ENCODE measurements at regions not wholly inside any gene's neighbourhood (a gene's known extent, or its start where the extent isn't known, plus 50 kb on each side); places are given as distances from the start of the nearest gene placed in this dataset.

- WGBS, 2 donors (ENCODE audit: low coverage in 1 of 2) = 86 to 94% methylated on average over 2 of the region's 4 CpGs
- H3K27me3 ChIP-seq = no peaks in the 10 kb centered on the region
- H3K4me3 ChIP-seq = no peak overlapping the region
- no peaks in the 10 kb centered on the region for H3K9me3 ChIP-seq
- no peak for ATAC-seq
- H3K4me1 ChIP-seq = no peaks in the 10 kb centered on the region
- H3K36me3 ChIP-seq = no peaks in the 10 kb centered on the region
- H3K27ac ChIP-seq = no peak overlapping the region
- TF ChIP-seq POLR2AphosphoS5 (IDR thresholded peaks at IDR 0.05) = no peak
- no peak for TF ChIP-seq POLR2A (IDR thresholded peaks at IDR 0.05)
- TF ChIP-seq, protein P1, sequence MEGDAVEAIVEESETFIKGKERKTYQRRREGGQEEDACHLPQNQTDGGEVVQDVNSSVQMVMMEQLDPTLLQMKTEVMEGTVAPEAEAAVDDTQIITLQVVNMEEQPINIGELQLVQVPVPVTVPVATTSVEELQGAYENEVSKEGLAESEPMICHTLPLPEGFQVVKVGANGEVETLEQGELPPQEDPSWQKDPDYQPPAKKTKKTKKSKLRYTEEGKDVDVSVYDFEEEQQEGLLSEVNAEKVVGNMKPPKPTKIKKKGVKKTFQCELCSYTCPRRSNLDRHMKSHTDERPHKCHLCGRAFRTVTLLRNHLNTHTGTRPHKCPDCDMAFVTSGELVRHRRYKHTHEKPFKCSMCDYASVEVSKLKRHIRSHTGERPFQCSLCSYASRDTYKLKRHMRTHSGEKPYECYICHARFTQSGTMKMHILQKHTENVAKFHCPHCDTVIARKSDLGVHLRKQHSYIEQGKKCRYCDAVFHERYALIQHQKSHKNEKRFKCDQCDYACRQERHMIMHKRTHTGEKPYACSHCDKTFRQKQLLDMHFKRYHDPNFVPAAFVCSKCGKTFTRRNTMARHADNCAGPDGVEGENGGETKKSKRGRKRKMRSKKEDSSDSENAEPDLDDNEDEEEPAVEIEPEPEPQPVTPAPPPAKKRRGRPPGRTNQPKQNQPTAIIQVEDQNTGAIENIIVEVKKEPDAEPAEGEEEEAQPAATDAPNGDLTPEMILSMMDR (IDR thresholded peaks at IDR 0.05) = no peak
- TF ChIP-seq EP300 (IDR thresholded peaks at IDR 0.05) = no peak
These were observed 70.9 kb upstream of the INHBA start for GRCh38 chr7:41773756-41774155.

DNA sequence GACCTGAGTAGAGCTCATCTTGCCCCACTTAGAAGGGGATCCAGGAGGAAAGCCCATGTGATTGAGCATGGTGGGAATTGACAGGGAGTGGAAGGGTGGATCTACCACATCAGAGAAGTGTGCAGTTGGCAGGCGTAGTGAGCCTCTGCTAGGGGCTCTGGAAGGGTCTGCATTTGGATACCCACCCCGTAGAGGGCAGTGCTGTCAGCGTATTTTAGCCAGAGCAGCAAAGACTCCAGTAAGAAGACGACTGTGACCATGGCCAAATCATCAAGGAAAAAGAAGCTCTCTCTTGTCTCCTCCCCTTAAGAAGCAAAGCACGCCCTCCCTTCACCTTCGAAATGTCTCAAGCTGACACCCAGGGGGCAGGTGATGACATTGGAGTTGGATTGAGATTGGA lies 68.8 kb upstream of the INHBA start:
- 83 to 92% methylated on average over 2 to 4 of the region's 6 CpGs for WGBS, 2 donors (ENCODE audit: low coverage in 1 of 2)
- ATAC-seq = no peak
- no peak overlapping the region for H3K4me3 ChIP-seq
- H3K36me3 ChIP-seq = no peaks in the 10 kb centered on the region
- no peaks in the 10 kb centered on the region for H3K27me3 ChIP-seq
- no peaks in the 10 kb centered on the region for H3K4me1 ChIP-seq
- no peaks in the 10 kb centered on the region for H3K9me3 ChIP-seq
- no peak overlapping the region for H3K27ac ChIP-seq
- TF ChIP-seq, protein P1 (IDR thresholded peaks at IDR 0.05) = no peak
- TF ChIP-seq EP300 (IDR thresholded peaks at IDR 0.05) (no peak), POLR2A (IDR thresholded peaks at IDR 0.05) (no peak), POLR2AphosphoS5 (IDR thresholded peaks at IDR 0.05) (no peak)

- no peaks in the 10 kb centered on the region for H3K27me3 ChIP-seq
- no peak for ATAC-seq
- H3K4me1 ChIP-seq = no peaks in the 10 kb centered on the region
- no peak overlapping the region for H3K4me3 ChIP-seq
- H3K9me3 ChIP-seq = no peaks in the 10 kb centered on the region
- TF ChIP-seq, protein P1 (IDR thresholded peaks at IDR 0.05) = no peak
- TF ChIP-seq EP300 (IDR thresholded peaks at IDR 0.05) (no peak), POLR2AphosphoS5 (IDR thresholded peaks at IDR 0.05) (no peak), POLR2A (IDR thresholded peaks at IDR 0.05) (no peak)
- H3K27ac ChIP-seq = no peak overlapping the region
- WGBS, 2 donors (ENCODE audit: low coverage in 1 of 2) = 74 to 85% methylated on average over 4 of the region's 4 CpGs
- no peaks in the 10 kb centered on the region for H3K36me3 ChIP-seq
These were observed 66.3 kb upstream of the INHBA start for GRCh38 chr7:41769162-41769561.

DNA sequence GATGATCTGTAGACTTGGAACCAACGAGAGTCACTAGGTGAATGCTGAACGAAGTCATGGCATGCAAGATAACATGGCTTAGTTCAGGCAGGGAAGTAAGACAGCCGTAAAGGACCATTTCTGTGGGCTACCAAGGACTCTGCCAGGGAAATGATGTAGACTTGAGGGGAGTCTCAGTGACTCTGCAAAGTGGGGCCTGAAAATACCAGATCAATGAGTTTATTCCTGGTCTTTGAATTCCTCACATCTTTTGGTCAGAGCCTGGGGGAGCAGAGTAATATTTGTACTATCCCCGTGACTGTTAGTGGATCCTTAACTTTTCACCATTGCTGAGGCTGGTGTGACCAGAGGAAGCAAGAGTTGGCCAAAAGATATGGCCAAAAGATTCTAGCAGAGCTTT lies 60.7 kb upstream of the INHBA start:
- H3K27ac ChIP-seq = no peak overlapping the region
- H3K4me3 ChIP-seq = no peak overlapping the region
- no peak for ATAC-seq
- H3K27me3 ChIP-seq = no peaks in the 10 kb centered on the region
- WGBS, 2 donors (ENCODE audit: low coverage in 1 of 2) = 91 to 100% methylated on average over 1 to 4 of the region's 4 CpGs
- no peaks in the 10 kb centered on the region for H3K4me1 ChIP-seq
- H3K36me3 ChIP-seq = no peaks in the 10 kb centered on the region
- no peak for TF ChIP-seq EP300 (IDR thresholded peaks at IDR 0.05)
- TF ChIP-seq POLR2A (IDR thresholded peaks at IDR 0.05) = no peak
- TF ChIP-seq, protein P1 (IDR thresholded peaks at IDR 0.05) = no peak
- TF ChIP-seq POLR2AphosphoS5 (IDR thresholded peaks at IDR 0.05) = no peak
- no peaks in the 10 kb centered on the region for H3K9me3 ChIP-seq

DNA sequence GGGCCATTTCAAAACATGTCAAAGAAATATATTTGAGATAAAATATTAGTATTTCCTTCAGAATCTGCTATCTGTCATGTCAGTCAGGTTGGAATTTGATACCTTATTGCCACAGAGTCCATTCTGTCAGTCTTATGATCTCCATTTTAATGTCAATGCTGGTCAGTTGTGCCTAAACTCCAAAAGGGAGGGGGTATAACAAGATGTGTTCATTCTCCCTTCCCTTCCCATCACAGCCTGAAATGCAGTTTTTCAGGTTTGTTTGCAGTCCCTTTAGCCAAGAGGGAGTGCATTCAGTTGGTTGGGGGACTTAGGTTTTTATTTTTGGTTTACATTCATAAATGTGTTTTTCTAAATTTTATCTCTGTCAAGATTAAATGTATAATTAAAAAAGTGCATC lies 59.8 kb upstream of the INHBA start:
- H3K4me1 ChIP-seq = no peaks in the 10 kb centered on the region
- H3K4me3 ChIP-seq = no peak overlapping the region
- no peaks in the 10 kb centered on the region for H3K36me3 ChIP-seq
- H3K27me3 ChIP-seq = no peaks in the 10 kb centered on the region
- TF ChIP-seq POLR2A (IDR thresholded peaks at IDR 0.05) (no peak), POLR2AphosphoS5 (IDR thresholded peaks at IDR 0.05) (no peak), EP300 (IDR thresholded peaks at IDR 0.05) (no peak)
- TF ChIP-seq, protein P1 (IDR thresholded peaks at IDR 0.05) = no peak
- no peak overlapping the region for H3K27ac ChIP-seq
- ATAC-seq = no peak
- no peaks in the 10 kb centered on the region for H3K9me3 ChIP-seq

Data from gastroesophageal sphincter (tissue), 4 donors.